Hepatocyte (in vitro differentiated cells): ENCODE measurements at regions not wholly inside any gene's neighbourhood (a gene's known extent, or its start where the extent isn't known, plus 50 kb on each side); places are given as distances from the start of the nearest gene placed in this dataset.

Experiments used
- EZH2 ChIP-seq: fragments of 200-600 bp; sonication (generic); IDR thresholded peaks from 2 replicates; pipeline ENCODE4 v1.6.1; 2016; ENCODE audit warnings: antibody characterized with exemption, mild to moderate bottlenecking, borderline replicate concordance
- EZH2phosphoT487 ChIP-seq: fragments of 200-600 bp; sonication (generic); IDR thresholded peaks from one replicate; pipeline ENCODE4 v1.6.1; 2018; ENCODE audit warnings: antibody characterized with exemption, mild to moderate bottlenecking, low read depth, moderate library complexity; ENCODE audit not compliant: unreplicated experiment, severe bottlenecking
- TF ChIP-seq, protein P1 (sequence below): fragments of 200-600 bp; sonication (generic); IDR thresholded peaks from 2 replicates; pipeline ENCODE4 v1.5.1; 2016; ENCODE audit warnings: antibody characterized with exemption, mild to moderate bottlenecking; ENCODE audit not compliant: poor library complexity

DNA sequence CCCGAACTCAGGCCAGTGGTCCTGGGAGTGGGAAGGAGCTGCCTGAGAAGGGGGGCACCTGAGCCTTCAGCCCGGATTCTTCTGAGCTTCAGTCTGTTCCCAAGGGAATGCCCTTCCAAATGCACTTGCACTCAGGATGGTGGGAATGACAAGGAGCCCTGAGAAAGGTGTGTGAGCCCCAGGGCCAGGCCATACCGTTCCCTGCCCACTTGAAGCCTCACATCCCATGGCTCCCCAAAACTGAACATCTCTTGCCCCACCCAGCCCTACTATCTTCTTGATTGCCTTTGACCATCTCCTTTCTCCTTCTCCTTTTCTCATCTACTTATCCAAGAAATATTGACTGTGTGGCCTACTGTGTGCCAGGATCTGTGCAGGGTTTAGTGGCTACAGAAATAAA, 84.4 kb upstream of the HSPA9 start:
- TF ChIP-seq, protein P1, sequence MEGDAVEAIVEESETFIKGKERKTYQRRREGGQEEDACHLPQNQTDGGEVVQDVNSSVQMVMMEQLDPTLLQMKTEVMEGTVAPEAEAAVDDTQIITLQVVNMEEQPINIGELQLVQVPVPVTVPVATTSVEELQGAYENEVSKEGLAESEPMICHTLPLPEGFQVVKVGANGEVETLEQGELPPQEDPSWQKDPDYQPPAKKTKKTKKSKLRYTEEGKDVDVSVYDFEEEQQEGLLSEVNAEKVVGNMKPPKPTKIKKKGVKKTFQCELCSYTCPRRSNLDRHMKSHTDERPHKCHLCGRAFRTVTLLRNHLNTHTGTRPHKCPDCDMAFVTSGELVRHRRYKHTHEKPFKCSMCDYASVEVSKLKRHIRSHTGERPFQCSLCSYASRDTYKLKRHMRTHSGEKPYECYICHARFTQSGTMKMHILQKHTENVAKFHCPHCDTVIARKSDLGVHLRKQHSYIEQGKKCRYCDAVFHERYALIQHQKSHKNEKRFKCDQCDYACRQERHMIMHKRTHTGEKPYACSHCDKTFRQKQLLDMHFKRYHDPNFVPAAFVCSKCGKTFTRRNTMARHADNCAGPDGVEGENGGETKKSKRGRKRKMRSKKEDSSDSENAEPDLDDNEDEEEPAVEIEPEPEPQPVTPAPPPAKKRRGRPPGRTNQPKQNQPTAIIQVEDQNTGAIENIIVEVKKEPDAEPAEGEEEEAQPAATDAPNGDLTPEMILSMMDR: no peak
- no peak for TF ChIP-seq EZH2
- no peak for TF ChIP-seq EZH2phosphoT487
